Embryonic facial prominence (tissue), 1 donor: ENCODE measurements at regions not wholly inside any gene's neighbourhood (a gene's known extent, or its start where the extent isn't known, plus 50 kb on each side); places are given as distances from the start of the nearest gene placed in this dataset.

Source experiments
- DNase-seq: peaks from one replicate; pipeline ENCODE4 v3.0.0-alpha.2; 2016; ENCODE audit errors: extremely low spot score

DNA sequence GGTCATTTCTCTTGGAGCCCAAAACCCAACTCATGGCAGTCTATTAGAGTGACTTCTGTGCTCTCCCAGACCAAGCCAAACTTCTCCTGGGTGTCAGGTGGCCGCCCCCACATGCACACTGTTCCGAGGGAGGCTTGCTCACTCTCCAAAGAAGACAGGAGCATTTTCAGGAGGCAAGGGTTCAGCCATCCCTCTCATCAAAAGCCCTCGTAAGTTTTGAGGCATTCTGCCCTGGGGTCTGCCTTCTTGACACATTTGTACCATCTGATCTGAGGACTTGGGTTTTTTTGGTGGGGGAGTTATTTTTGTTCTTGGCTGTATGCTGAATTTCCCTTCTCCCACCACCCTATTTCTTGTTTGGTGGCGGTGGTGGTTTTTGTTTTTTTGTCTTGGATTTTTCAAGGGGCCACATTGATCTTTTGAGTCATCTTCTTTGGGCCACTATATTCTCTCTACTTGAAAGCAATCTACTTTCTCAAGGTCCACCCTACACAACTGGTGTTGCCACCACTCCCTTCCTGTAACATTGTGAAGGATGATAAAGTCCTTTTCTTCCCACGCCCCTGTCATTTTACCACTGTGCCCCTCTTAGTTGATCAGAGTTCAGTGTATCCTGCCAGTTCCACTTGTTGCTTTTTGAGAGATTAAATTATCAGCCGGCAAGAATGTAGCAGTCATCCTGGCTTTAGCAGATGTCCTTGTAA, 255.8 kb downstream of the CYP26B1 start:
- DNase-seq = no peak

DNA sequence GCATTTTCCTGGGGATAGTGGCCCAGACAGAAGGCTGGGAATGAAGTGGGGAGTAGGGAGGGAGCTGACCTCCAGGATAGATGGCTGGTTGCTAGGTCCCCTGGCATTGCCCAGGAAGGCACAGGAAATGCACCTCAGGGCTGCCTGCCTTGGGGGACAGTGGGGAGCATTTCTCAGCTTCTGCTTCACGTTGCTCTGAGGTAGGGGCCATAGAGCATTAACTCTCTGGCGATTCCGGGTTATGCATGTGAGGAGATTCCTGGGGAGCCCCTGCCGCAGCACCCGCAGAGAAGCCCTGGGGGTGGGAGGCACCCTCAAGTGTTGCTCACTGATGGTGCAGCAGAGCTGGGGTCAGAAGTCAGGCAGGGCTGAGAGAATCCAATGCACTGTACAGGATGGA, 256.5 kb downstream of the CYP26B1 start:
- no peak for DNase-seq

DNA sequence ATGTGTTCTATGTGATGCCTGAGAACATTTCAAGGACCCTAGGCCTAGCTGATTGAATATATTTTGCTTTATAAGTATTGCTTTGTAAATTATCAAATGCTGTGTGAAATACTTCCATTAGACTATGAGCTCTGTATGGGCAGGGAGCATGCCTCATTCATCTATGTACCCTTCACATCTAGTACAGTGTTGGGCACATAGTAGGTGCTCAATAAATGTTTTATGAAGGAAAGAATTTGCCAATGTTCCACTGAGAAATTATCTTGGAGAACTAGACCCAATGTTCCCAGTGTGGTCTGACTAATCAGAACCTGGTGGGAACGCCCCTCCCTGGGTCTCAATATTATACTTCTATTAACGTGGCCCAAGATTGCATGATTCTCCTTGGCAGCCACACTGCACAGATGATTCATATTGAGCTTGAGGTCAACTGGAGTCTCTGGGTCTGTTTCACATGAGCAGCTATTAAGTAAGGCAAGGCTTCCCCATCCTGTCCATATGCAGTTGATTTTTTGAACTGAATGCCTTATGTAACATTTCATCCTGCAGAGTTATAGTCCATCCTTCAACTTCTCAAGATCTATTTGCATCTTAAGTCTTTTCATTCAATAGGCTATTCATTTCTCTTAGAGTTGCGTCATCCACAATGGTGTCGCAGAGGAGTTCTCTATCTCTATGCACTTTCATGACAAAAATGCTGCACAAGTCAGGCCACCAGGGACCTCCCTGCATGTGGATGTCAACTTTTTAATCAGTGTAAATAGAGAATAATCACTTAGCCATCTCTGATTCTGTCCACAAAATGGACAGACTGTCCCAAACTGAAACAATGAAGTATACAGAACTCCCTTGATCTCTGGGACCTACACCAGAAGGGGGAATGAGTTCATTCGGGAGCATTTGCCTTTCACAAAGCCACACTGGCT, 257.6 kb downstream of the CYP26B1 start:
- DNase-seq = no peak

DNA sequence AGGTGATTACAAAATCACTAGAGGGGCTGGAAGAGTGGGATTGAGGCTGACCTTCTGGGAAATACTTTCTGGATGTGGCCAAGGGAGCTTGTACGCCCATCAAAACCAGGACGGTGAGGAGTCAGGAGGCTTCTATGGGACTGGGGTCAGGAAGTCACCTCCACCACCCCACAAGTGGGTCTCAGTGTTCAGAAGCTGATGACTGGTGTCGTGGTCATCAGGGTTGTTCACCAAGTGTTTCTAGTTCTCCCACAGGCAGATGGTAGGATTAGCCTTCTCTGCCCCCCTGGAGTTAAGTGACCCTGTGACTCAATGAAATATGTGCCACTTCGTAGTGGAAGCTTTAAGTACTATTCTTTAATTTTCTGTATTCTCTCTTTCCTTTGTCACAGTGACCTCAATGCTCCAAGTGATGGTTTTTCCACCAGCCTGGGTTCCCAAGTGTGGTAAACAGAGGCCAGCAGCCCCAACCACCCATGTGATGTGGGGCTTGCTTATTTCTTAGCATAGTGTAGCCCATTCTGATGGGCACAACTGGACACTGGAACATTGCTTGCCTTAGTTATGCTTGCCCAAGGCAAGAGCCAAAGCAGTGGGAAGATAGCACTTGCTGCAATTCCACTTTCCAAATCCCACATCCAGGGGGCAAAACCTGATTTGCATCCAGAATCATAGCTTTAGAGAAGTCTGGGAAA, 258.8 kb downstream of the CYP26B1 start:
- DNase-seq = no peak

DNA sequence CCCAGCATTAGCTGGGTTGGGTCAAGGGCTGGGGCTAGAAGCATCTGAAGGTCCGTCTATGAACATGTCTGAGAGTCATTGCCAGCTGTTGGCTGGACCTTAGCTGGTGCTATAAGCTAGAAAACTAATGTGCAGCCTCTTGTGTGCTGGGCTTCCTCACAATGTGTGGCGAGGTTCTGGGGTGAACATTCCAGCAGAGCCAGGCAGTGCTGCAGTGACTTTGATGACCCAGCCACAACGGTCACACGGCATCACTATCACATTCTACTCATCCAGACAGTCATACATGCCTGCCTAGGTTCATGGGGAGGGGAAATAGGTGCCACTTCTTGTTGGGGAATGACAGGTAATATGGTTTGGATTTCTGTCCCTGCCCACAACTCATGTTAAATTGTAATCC, 260.5 kb downstream of the CYP26B1 start:
- DNase-seq = no peak

DNA sequence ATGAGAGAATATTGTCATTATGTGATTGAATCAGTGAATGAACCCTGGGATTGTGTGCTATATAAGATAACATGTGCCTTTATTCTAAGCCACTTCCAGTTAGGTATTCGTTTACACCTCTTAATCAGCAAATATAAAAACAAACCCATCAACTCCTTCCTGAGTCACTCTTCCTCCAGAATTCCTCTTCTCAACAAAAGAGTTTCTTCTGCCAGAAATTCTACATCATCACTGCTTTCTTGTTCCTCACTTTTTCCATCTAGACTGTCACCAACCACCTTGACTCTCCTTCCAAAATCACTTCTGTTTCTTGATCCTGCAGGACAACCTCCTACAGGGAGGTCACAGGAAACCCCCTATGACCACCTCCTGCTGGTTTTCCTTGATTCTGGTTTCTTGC, 261.4 kb downstream of the CYP26B1 start:
- DNase-seq = no peak

DNA sequence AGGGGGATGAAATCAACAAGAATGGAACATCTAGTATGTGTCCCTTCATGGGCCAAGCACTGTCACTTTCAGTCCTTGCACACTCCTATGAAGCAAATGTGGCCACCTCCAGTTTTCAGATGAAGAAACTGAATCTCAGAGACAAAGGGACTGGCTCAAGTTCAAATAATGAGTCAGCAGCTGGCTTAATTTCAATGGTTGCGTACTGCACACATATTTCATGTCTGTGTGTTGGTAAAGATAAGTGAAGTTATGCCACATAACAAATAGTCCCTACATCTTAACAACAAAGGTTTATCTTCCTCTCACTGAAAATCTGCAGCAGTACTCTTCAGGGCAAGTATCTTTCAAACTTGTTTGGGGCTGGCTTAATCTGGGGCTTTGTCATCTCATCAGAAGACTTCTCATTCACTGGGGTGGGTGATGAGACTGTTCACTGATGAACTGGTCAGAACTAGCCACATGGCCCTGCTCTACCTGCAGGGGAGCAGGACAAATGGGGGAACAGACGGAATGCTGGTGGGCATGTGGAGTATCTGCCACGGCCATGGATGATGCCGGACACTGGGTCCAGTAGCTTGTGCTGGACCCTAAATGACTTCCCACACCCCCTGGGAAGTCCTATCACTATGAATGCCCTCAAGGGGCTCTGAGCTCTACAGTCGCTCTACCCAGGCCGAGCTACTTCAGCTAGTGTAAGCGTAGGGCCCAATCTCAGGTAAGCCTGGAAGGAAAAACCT, 263.2 kb downstream of the CYP26B1 start:
- no peak for DNase-seq

DNA sequence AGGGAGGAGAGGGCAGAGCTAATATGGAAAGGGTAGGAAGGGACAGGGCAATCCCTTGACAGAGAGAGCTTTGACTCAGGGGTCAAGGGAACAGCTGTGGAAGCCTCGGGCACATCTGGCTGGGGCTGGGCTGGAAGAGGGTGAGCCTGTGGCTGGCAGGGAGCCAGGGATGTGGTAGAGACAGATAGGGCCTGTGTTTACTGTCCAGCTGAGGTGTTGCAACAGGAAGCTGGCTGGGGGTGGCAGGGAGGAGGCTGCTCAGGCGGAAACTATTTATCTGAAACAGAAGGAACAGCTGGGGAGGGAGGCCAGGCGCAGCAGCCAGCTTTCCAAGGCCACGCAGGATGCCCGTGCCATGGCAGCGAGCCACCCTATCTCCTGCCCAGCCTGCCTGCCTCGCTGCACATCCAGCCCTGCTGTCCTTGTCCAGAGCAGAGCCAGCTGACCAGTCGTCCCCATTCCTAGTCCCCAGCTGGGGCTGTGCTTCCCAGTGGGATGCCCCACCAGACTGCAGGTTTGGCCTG, 264.7 kb downstream of the CYP26B1 start:
- DNase-seq = no peak

DNA sequence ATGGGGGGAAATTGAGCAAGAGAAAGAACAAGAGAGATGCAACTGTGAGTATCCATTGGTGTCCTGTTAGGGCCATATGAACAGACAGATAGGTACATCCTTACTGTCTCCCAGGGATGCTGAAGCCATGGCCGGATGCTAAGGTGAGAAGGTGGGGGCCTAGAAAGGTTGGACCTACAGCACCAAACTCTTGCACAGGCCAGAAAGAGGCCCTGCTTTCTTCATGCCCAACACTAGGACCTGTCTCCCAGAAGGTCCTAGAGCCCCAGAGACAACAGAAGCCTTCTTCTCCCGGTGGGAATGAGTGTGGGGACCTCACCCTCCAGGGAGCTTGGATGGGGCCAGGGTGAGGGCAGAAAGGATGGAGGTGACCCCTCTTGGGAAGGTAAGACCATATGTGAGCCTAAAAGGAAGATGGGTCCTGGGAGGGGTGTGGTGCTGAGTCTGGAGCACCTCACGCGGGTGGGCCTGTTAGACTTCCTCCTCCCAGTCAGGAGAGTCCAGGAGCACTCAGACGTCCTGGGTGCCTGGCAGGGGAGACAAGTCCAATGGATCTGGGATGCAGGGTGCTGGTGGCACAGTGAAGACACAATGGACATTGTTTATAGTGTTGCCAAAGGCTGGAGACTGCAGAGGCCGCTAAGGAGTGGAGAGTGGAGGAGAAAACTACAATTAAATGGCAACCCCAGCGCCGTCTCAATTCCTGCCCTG, 265.3 kb downstream of the CYP26B1 start:
- DNase-seq = no peak

DNA sequence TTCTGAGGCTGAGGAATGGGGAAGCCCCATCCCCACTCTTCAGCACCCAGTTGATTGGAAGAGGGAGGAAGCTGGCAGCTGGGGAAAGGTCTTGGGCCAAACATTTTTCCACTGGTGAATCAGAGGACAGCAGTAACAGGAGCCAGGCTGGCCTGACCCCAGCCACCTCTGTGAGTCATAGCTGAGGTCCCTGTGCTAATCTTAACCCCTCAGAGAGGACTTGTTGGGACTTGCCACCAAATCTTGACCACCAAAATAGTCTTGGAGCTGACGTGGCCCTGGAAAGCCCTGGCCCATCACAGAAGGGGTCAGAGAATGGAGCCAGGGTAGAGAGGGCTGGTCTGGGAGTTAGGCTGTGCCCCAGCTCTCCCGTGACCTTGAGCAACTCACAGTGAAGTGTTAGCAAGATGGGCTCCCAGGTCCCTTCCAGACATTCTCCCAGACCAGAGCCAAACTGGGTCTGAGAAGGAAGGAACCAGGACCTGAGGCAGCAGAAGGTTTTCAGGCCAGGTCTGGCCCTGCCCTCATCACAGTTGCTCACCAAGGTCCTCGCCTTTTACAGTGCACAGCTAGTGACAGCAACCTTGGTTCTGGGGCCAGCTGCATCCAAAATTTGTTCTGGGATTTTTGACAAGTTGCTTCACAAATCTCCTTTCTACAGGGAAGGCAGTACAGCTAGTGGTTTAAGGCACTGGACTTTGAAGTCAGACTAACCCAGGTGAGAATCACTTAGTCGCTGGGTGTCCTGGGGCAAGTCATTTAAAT, 266.6 kb downstream of the CYP26B1 start:
- no peak for DNase-seq

DNA sequence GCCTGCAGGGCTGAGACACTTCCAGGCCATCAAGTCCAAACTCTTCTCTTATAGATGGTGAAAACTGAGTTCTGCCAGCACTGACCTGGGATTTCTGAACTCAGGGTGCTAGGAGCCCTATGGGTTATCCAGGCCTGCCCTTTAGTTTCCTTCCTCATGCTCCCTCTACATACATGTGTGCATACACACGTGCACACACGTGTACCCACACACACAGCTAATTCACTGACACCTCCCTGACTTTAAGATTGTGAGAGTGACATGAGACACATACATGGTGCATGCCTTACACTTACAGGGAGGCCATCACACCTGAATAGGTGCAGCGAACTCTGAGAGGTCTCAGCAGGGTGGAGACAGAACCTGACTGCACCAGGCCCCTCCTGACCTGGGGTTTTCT, 267.4 kb downstream of the CYP26B1 start:
- no peak for DNase-seq

DNA sequence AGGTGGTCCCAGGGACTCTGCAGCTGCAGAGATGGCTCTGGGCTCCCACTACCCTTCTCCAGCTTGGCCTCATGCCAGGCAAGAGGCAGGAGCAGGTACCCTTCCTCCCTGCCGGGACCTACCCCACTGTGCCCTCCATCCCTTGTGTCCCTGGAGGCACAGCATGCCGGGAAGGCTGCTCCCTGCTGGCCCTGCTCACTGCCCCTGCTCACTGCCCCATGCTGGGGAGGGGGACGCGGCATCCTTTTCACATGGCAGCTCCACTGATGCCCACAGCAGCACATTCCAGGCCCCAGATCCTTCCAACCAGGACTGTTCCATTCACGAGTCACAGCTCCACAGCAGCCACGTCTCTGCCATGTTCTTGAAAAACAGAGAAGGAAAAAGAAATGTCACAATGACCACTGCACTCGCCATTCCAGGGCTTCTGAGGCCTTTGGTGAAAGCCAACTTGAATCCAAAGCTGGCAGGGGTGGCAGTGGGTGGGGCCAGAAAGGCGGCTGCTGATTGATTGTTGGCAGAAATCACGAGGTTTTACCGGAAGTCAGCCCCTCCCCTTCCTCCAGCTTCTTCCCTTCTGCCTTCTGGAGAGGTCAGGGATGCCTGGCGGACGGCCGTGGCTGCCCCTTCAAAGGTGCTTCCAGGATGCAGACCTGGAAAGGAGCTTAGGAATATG, 268.0 kb downstream of the CYP26B1 start:
- DNase-seq = no peak

DNA sequence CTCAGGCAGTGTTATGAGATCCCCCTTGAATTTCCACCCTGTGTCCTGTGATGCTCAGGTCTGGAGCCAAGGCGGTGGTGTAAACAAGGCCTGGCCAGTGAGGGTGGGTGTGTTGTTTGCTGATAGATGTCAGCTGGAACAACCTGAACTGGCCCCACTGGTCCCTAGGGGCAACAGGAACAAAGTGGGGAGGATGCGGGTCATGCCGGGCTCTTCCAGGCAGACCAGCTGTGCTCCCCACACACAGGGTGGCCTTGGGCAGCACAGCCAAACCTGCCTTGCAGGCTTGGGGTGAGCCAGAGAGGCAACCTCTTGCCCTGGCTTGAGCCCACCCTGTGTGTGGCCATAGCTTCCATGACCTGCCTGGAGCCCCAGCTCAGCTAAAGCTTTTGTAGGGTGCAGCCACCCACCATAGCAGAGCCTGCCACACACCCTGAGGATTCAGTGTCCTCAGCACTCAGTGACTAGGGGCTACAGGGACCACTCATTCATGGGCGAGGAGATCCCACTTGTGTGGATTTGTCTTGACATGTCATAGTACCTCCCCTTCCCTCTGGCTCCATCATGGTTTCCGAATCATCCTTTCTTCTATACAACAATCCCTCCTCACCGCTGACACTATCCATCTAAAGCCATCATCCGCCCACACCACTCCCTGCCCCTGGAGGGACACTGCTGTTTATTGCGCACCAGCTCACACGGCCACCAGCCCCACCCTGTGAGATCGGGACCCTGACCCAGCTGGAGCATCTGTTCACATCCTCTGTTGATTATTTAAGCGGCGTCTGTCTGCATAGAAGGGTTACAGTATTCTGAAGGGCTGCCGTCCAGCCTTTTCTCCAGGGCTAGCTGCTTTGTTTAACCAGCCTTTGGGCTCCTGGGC, 268.8 kb downstream of the CYP26B1 start:
- no peak for DNase-seq

DNA sequence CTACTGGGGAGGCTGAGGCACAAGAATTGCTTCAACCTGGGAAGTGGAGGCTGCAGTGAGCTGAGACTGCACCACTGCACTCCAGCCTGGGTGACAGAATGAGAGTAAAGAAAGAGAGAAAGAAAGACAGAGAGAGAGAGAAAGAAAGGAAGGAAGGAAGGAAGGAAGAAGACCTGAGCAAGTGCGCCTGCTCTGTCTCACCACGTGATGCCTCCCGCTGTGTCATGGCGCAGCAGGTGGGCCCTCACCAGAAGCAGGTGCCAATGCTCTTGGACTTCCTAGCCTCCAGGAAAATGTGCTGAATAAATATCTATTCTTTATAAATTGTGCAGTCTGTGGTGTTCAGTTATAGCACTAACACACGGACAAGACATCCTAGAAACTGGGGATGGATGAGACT, 270.0 kb downstream of the CYP26B1 start:
- DNase-seq = no peak

DNA sequence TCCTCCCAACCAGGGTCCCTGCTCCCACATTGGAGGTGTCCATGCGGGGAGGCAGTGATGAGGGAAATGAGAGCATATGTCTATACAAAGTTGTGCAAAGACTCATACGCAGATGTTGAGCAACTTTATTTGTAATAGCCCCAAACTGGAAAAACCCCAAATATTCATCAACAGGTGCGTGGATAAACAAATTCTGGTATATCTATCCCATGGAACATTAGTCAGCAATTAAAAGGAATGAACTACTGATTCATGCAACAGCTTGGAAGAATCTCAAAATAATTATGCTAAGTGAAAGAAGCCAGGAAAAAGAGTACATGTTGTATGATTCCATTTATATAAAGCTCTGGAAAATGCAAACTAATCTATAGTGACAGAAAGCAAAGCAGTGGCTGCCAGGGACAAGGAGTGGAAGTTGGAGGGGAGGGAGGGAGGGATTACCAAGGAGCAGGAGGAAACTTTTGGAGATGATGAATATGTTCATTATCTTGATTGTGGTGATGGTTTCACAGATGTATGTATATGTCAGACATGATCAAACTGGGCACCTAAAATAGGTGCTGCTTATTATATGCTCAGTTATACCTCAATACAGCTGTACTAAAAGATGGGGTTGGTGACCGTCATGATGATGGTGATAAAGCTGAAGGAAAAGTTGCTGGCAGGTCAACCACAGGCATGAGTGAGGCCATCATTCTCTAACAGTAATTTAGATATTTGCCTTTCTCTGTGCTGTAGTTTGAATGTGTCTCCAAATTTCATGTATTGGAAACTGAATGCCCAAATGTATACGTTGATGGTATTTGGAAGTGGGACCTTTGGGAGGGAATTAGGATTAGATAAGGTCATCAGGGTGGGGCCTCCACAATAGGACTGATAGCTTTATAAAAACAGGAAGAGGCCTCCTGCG, 270.9 kb downstream of the CYP26B1 start:
- no peak for DNase-seq

DNA sequence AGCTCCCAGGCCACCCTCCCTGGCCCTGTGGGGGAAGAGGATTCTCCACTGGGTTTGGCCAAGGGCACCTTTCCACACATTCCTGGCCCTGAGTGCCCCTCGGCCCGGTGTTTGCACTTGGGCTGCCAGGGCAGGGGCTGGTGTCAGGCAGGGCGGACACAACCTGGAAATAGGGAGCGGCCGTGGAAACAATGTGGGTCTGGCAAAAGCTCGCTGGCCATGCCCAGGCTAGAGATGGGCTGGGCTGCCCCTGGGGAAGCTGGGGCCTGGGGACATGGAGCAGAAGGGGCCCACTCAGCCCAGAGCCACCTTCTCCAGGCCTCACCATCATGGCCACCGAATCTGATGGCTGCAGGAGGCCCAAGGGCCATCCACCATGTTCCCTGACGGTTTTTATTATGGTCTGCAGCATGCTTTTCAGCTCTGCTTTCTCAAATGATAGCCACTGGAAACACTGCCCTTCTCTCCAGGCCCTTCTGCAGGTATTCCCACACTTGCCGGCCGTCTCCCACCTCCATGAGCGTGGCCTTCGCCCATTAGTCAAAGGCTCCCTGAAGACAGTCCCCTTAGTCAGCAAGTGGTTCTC, 275.1 kb downstream of the CYP26B1 start:
- DNase-seq = no peak

DNA sequence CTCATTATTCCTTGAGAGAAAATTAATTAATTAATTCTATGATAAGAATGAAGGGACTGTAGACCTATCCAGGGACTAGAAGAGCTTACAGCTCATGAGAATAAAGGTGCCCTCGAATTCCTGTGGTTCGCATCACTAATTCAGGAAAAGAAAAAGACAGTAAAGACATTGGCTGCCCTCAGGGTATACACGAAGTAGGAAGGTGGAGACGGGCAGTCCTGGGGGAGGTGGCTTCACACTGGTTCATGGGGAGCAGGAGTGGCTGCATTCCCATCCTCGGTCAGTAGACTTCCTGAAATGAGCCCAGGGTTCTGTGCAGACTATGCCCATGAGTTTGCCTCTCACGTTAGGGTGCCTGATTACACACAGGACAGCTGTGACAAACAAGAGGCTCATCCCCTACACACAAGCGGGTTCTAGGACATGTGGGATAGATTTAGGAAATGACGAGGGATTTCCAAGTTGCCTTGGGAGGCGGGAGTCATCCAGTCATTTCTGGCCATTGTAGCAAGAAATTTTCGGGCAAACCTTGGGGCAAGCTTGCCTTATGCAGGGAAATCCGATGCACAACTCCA, 282.2 kb downstream of the CYP26B1 start:
- no peak for DNase-seq
